Endothelial cell of umbilical vein (primary cell): ENCODE measurements at regions not wholly inside any gene's neighbourhood (a gene's known extent, or its start where the extent isn't known, plus 50 kb on each side); places are given as distances from the start of the nearest gene placed in this dataset.

ENCODE experiments used
- EZH2 ChIP-seq: IDR thresholded peaks from 2 replicates; pipeline ENCODE4 v1.6.1; 2012; ENCODE audit warnings: borderline replicate concordance, low read depth, mild to moderate bottlenecking, moderate library complexity, low read length, inconsistent platforms; ENCODE audit not compliant: severe bottlenecking
- GATA2 ChIP-seq: IDR thresholded peaks from 2 replicates; pipeline ENCODE4 v1.7.0; 2011; ENCODE audit warnings: low read depth, mild to moderate bottlenecking, moderate library complexity, mixed read lengths, low read length; ENCODE audit not compliant: insufficient read length, insufficient read depth
- JUN ChIP-seq: IDR thresholded peaks from 2 replicates; pipeline ENCODE4 v1.6.1; 2011; ENCODE audit warnings: borderline replicate concordance, low read depth; ENCODE audit not compliant: insufficient read length, insufficient read depth
- MYC ChIP-seq: IDR thresholded peaks from one replicate; pipeline ENCODE4 v1.6.1; 2011; ENCODE audit warnings: mild to moderate bottlenecking, low read depth, low read length
- POLR2A ChIP-seq: IDR thresholded peaks from 2 replicates; pipeline ENCODE4 v1.6.1; 2012; ENCODE audit warnings: low read depth, mild to moderate bottlenecking, control low read depth, low read length
- POLR2AphosphoS5 ChIP-seq: IDR thresholded peaks from 2 replicates; pipeline ENCODE4 v1.6.1; 2012; ENCODE audit warnings: low read depth, mild to moderate bottlenecking, control low read depth, low read length, moderate library complexity; ENCODE audit not compliant: insufficient read depth
- TF ChIP-seq, protein P1 (sequence below): IDR thresholded peaks from 2 replicates; pipeline ENCODE4 v1.6.1; 2011; ENCODE audit not compliant: insufficient read depth, insufficient read length
- TF ChIP-seq, protein P2 (sequence below), 2 donors: IDR thresholded peaks; 1 replicate in 1 of 2; 2 replicates in 1 of 2; pipeline ENCODE4 v1.5.1; 2011; ENCODE audit warnings: low read length in 2 of 2, mild to moderate bottlenecking in 2 of 2, moderate library complexity in 2 of 2, control low read depth in 1 of 2, inconsistent platforms in 1 of 2, low read depth in 1 of 2; ENCODE audit not compliant: insufficient read depth in 1 of 2; ENCODE audit errors: extremely low read depth in 1 of 2

DNA sequence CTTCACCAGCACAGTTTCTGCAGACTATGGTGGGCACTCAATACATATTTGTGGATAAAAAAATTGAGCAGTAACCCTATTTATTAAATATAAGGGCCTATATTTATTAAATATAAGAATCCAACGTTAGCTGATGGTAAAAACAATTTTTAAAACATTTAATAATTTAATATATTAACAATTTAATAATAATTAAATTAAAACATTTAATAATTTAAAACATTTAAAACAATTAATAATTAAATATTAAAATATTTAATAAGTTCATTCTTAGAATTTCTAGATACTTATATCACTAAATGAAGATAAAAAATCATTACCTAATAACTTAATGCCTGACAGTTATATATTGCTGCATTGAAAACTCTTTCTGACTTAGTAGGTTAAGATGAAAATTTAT lies 880.2 kb upstream of the EPHA6 start:
- TF ChIP-seq, protein P1, sequence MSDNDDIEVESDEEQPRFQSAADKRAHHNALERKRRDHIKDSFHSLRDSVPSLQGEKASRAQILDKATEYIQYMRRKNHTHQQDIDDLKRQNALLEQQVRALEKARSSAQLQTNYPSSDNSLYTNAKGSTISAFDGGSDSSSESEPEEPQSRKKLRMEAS: no peak
- TF ChIP-seq, protein P2, sequence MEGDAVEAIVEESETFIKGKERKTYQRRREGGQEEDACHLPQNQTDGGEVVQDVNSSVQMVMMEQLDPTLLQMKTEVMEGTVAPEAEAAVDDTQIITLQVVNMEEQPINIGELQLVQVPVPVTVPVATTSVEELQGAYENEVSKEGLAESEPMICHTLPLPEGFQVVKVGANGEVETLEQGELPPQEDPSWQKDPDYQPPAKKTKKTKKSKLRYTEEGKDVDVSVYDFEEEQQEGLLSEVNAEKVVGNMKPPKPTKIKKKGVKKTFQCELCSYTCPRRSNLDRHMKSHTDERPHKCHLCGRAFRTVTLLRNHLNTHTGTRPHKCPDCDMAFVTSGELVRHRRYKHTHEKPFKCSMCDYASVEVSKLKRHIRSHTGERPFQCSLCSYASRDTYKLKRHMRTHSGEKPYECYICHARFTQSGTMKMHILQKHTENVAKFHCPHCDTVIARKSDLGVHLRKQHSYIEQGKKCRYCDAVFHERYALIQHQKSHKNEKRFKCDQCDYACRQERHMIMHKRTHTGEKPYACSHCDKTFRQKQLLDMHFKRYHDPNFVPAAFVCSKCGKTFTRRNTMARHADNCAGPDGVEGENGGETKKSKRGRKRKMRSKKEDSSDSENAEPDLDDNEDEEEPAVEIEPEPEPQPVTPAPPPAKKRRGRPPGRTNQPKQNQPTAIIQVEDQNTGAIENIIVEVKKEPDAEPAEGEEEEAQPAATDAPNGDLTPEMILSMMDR (IDR thresholded peaks at IDR 0.05; ENCODE audit: extremely low read depth in 1 of 2, insufficient read depth in 1 of 2, low read depth in 1 of 2, low read length in 2 of 2): no peak
- TF ChIP-seq EZH2 (no peak), POLR2A (no peak), POLR2AphosphoS5 (no peak), GATA2 (no peak), JUN (no peak), MYC (no peak)
